PC-3 (cell line): ENCODE measurements at regions not wholly inside any gene's neighbourhood (a gene's known extent, or its start where the extent isn't known, plus 50 kb on each side); places are given as distances from the start of the nearest gene placed in this dataset.

ENCODE experiments used
- EZH2 ChIP-seq: fragments of 300-600 bp; sonication (generic); IDR thresholded peaks from one replicate; pipeline ENCODE4 v1.6.1; 2017; ENCODE audit warnings: antibody characterized with exemption, mild to moderate bottlenecking, low read length; ENCODE audit not compliant: unreplicated experiment
- TF ChIP-seq, protein P1 (sequence below): fragments of 300-600 bp; sonication (generic); conservative IDR thresholded peaks from 2 replicates; pipeline ENCODE4 v1.5.1; 2017; ENCODE audit warnings: antibody characterized with exemption, low read depth, mild to moderate bottlenecking, low read length

DNA sequence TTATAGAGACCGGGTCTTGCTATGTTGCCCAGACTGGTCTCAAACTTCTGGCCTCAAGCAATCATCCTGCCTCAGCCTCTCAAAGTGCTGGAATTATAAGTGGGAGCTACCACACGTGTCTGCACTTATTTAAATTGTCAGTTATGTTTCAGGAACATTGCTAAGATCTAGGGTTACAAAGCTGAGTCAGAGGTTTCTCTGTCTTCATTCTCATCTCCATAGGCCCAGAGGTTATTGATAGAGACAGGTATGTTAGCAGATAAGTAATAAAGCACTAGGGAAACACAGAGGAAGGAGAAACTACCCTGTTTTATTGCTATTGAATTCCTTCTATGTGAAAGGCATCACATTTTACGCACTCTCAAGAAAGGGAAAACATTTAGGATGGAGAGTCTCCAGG, 214.1 kb downstream of the REEP3 start:
- TF ChIP-seq, protein P1, sequence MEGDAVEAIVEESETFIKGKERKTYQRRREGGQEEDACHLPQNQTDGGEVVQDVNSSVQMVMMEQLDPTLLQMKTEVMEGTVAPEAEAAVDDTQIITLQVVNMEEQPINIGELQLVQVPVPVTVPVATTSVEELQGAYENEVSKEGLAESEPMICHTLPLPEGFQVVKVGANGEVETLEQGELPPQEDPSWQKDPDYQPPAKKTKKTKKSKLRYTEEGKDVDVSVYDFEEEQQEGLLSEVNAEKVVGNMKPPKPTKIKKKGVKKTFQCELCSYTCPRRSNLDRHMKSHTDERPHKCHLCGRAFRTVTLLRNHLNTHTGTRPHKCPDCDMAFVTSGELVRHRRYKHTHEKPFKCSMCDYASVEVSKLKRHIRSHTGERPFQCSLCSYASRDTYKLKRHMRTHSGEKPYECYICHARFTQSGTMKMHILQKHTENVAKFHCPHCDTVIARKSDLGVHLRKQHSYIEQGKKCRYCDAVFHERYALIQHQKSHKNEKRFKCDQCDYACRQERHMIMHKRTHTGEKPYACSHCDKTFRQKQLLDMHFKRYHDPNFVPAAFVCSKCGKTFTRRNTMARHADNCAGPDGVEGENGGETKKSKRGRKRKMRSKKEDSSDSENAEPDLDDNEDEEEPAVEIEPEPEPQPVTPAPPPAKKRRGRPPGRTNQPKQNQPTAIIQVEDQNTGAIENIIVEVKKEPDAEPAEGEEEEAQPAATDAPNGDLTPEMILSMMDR: no peak
- no peak for TF ChIP-seq EZH2
